ENCODE measurements at regions not wholly inside any gene's neighbourhood (a gene's known extent, or its start where the extent isn't known, plus 50 kb on each side); places are given as distances from the start of the nearest gene placed in this dataset.

GRCh38 chr1:84090447-84091245 lies 53.4 kb upstream of the PRKACB start:
- DNase-seq: peak; percentile 19

GRCh38 chr1:84089867-84090266 lies 54.2 kb upstream of the PRKACB start:
- DNase-seq: no peak

GRCh38 chr1:84089465-84089864 lies 54.6 kb upstream of the PRKACB start:
- DNase-seq: peak; percentile 13

GRCh38 chr1:84086616-84087015 lies 57.5 kb upstream of the PRKACB start:
- DNase-seq: no peak

- no peak for DNase-seq
Measured at GRCh38 chr1:84086189-84086588, 57.9 kb upstream of the PRKACB start.

GRCh38 chr1:84083307-84083706 lies 60.8 kb upstream of the PRKACB start:
- DNase-seq: peak; percentile 9

GRCh38 chr1:84078842-84079202 lies 65.2 kb upstream of the PRKACB start:
- peak; percentile 9 for DNase-seq

GRCh38 chr1:84078108-84078841 lies 65.8 kb upstream of the PRKACB start:
- DNase-seq: peak; percentile 36

GRCh38 chr1:84077476-84078107 lies 66.5 kb upstream of the PRKACB start:
- peak; percentile 81 for DNase-seq

- DNase-seq: peak; percentile 28
Measured at GRCh38 chr1:84073266-84073665, 70.8 kb upstream of the PRKACB start.

- peak; percentile 23 for DNase-seq
Measured at GRCh38 chr1:84069236-84069845, 70.4 kb upstream of the TTLL7 start.

GRCh38 chr1:84062496-84062895 lies 63.6 kb upstream of the TTLL7 start:
- no peak for DNase-seq

- no peak for DNase-seq
Measured at GRCh38 chr1:84061336-84061735, 62.4 kb upstream of the TTLL7 start.

GRCh38 chr1:84060781-84061180 lies 61.8 kb upstream of the TTLL7 start:
- DNase-seq: no peak

GRCh38 chr1:84048820-84049219 lies 49.9 kb upstream of the TTLL7 start:
- no peak for DNase-seq

Data from NCI-H2171 treated with DMSO at 0.1 percent for 48 hours (cell line).